SU-DHL-6 (cell line): ENCODE measurements at regions not wholly inside any gene's neighbourhood (a gene's known extent, or its start where the extent isn't known, plus 50 kb on each side); places are given as distances from the start of the nearest gene placed in this dataset.

Source experiments
- CTCF ChIP-seq: fragments of 200-600 bp; sonication (generic); IDR thresholded peaks from one replicate; pipeline ENCODE4 v1.5.1; 2017; ENCODE audit warnings: antibody characterized with exemption, mild to moderate bottlenecking, low read length, moderate library complexity; ENCODE audit not compliant: insufficient read depth, poor library complexity, severe bottlenecking
- EZH2phosphoT487 ChIP-seq: fragments of 200-600 bp; sonication (generic), shearing (Covaris generic); conservative IDR thresholded peaks from 2 replicates; pipeline ENCODE4 v1.6.1; 2018; ENCODE audit warnings: mild to moderate bottlenecking, antibody characterized with exemption, low read length, moderate library complexity, mixed read lengths

GRCh38 chr6:79782792-79783580, 151.9 kb downstream of the SH3BGRL2 start:
- TF ChIP-seq EZH2phosphoT487 (no peak), CTCF (no peak)
